ENCODE measurements at regions not wholly inside any gene's neighbourhood (a gene's known extent, or its start where the extent isn't known, plus 50 kb on each side); places are given as distances from the start of the nearest gene placed in this dataset.

DNA sequence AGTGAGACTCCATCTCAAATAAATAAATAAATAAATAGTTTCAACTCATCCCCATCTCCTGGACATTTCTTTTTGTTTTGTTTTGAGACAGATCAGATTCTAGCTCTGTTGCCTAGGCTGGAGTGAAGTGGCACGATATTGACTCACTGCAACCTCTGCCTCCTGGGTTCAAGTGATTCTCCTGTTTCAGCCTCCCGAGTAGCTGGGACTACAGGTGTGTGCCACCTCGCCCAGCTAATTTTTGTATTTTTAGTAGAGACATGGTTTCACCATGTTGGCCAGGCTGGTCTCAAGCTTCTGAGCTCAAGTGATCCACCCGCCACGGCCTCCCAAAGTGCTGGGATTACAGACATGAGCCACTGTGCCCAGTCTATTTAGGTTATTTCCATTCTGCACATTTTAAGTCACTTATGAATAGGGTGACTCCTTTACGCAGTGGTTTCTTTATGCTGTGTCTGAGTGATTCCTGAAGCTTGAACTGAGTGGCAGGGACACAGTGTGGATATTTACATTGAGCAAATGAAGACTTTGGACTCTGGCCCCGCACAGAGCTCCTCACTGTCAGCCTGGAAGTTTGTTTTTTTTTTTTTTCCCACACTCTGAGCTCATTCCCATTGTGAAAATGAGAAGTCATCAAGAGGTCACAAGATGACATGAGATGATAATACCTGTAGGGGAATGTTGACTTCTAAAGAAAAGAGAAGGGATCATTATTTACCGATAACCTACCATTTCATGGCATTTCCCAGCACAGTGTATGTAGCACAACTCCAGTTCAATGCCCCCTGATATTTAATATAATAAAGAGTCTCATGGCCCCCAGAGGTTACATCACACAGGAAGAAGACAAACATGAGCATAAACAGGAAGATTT, 72.6 kb downstream of the TBX3 start:
- no peak overlapping the region for H3K4me3 ChIP-seq (ENCODE audit: insufficient read depth, low read depth, low read length)
- no peaks in the 10 kb centered on the region for H3K79me2 ChIP-seq (ENCODE audit: insufficient read depth, low read length)
- H3K27ac ChIP-seq (ENCODE audit: low read depth, low read length), result no peak overlapping the region
- no peak overlapping the region for H2AFZ ChIP-seq (ENCODE audit: low read depth, low read length)
- no peak overlapping the region for H3K27ac Mint-ChIP-seq (ENCODE audit: unreplicated experiment)
- no peak for DNase-seq (ENCODE audit: low read depth)
- no peaks in the 10 kb centered on the region for H3K4me1 Mint-ChIP-seq (ENCODE audit: low read depth, unreplicated experiment)
- no peaks in the 10 kb centered on the region for H3K36me3 ChIP-seq (ENCODE audit: insufficient read depth, low read length)
- no peaks in the 10 kb centered on the region for H3K36me3 Mint-ChIP-seq (ENCODE audit: low read depth, unreplicated experiment)
- H3K9me3 Mint-ChIP-seq (ENCODE audit: unreplicated experiment), result no peaks in the 10 kb centered on the region
- H3K4me1 ChIP-seq (ENCODE audit: insufficient read depth, low read length), result no peaks in the 10 kb centered on the region
- H3K4me2 ChIP-seq (ENCODE audit: low read length), result no peak overlapping the region
- TF ChIP-seq EZH2 (IDR thresholded peaks at IDR 0.05; ENCODE audit: insufficient read depth, low read length), result no peak
- TF ChIP-seq, protein P1, sequence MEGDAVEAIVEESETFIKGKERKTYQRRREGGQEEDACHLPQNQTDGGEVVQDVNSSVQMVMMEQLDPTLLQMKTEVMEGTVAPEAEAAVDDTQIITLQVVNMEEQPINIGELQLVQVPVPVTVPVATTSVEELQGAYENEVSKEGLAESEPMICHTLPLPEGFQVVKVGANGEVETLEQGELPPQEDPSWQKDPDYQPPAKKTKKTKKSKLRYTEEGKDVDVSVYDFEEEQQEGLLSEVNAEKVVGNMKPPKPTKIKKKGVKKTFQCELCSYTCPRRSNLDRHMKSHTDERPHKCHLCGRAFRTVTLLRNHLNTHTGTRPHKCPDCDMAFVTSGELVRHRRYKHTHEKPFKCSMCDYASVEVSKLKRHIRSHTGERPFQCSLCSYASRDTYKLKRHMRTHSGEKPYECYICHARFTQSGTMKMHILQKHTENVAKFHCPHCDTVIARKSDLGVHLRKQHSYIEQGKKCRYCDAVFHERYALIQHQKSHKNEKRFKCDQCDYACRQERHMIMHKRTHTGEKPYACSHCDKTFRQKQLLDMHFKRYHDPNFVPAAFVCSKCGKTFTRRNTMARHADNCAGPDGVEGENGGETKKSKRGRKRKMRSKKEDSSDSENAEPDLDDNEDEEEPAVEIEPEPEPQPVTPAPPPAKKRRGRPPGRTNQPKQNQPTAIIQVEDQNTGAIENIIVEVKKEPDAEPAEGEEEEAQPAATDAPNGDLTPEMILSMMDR (IDR thresholded peaks at IDR 0.05; ENCODE audit: insufficient read depth, low read depth, low read length), result no peak
- no peak overlapping the region for H3K4me3 Mint-ChIP-seq (ENCODE audit: unreplicated experiment)
- no peak overlapping the region for H3K9ac ChIP-seq (ENCODE audit: low read length)
- H3K27me3 Mint-ChIP-seq (ENCODE audit: low read depth, unreplicated experiment), result peaks cover 29% of the 10 kb centered on the region
- no peak for FAIRE-seq
- H4K20me1 ChIP-seq (ENCODE audit: insufficient read depth, low read length), result no peaks in the 10 kb centered on the region
- H3K27me3 ChIP-seq (ENCODE audit: insufficient read depth, low read length), result no peaks in the 10 kb centered on the region
- H3K9me3 ChIP-seq (ENCODE audit: insufficient read depth, low read depth, low read length), result peaks cover 4% of the 10 kb centered on the region

DNA sequence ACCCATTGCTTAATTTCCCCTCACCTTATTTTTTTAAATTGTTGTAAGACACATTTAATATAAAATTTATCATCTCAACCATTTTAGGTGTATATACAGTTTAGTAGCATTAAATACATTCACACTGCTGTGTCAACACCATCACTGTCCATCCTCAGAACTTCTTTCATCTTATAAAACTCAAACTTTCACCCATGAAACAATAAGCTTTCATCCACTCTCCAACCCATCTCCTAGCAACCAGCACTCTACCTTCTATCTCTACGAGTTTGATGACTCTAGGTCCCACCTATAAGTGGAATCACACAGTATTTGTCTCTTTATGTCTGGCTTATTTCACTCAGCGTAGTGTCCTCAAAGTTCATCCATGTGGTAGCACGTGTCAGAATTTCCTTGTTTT, 75.5 kb downstream of the TBX3 start:
- H3K27me3 ChIP-seq (ENCODE audit: insufficient read depth, low read length), result no peaks in the 10 kb centered on the region
- no peaks in the 10 kb centered on the region for H4K20me1 ChIP-seq (ENCODE audit: insufficient read depth, low read length)
- FAIRE-seq, result no peak
- H3K9ac ChIP-seq (ENCODE audit: low read length), result no peak overlapping the region
- no peak overlapping the region for H3K27ac Mint-ChIP-seq (ENCODE audit: unreplicated experiment)
- peaks cover 22% of the 10 kb centered on the region for H3K27me3 Mint-ChIP-seq (ENCODE audit: low read depth, unreplicated experiment)
- H3K79me2 ChIP-seq (ENCODE audit: insufficient read depth, low read length), result no peaks in the 10 kb centered on the region
- H3K36me3 Mint-ChIP-seq (ENCODE audit: low read depth, unreplicated experiment), result no peaks in the 10 kb centered on the region
- TF ChIP-seq EZH2 (IDR thresholded peaks at IDR 0.05; ENCODE audit: insufficient read depth, low read length), result no peak
- TF ChIP-seq, protein P1 (IDR thresholded peaks at IDR 0.05; ENCODE audit: insufficient read depth, low read depth, low read length), result no peak
- no peaks in the 10 kb centered on the region for H3K9me3 Mint-ChIP-seq (ENCODE audit: unreplicated experiment)
- no peaks in the 10 kb centered on the region for H3K36me3 ChIP-seq (ENCODE audit: insufficient read depth, low read length)
- no peak overlapping the region for H3K4me3 Mint-ChIP-seq (ENCODE audit: unreplicated experiment)
- H3K9me3 ChIP-seq (ENCODE audit: insufficient read depth, low read depth, low read length), result no peaks in the 10 kb centered on the region
- no peak for DNase-seq (ENCODE audit: low read depth)
- no peak overlapping the region for H3K4me2 ChIP-seq (ENCODE audit: low read length)
- H3K4me1 Mint-ChIP-seq (ENCODE audit: low read depth, unreplicated experiment), result no peaks in the 10 kb centered on the region
- H3K27ac ChIP-seq (ENCODE audit: low read depth, low read length), result no peak overlapping the region
- no peaks in the 10 kb centered on the region for H3K4me1 ChIP-seq (ENCODE audit: insufficient read depth, low read length)
- H2AFZ ChIP-seq (ENCODE audit: low read depth, low read length), result no peak overlapping the region
- H3K4me3 ChIP-seq (ENCODE audit: insufficient read depth, low read depth, low read length), result no peak overlapping the region

DNA sequence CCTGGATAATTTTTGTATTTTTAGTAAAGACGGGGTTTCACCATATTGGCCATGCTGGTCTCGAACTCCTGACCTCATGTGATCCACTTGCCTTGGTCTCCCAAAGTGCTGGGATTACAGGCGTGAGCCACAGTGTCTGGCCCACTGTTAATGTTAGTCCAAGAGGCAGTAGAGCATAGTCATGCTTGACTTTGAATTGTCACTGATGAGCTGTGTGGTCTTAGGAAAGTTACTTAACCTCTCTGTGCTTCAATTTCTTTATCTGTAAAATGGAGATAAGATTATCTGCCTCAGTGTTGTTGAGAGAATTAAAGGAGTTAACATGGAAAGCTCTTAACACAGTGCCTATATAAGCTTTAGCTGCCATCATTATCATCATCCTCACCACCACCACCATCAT, 78.1 kb downstream of the TBX3 start:
- Mint-ChIP-seq H3K9me3 (ENCODE audit: unreplicated experiment) (peaks cover 3% of the 10 kb centered on the region), H3K27me3 (ENCODE audit: low read depth, unreplicated experiment) (peaks cover 11% of the 10 kb centered on the region), H3K27ac (ENCODE audit: unreplicated experiment) (no peak overlapping the region)

More for the DNA sequence above, 78.1 kb downstream of the TBX3 start:
- Histone ChIP-seq H3K4me2 (ENCODE audit: low read length) (no peak overlapping the region), H3K27ac (ENCODE audit: low read depth, low read length) (no peak overlapping the region), H3K9me3 (ENCODE audit: insufficient read depth, low read depth, low read length) (no peaks in the 10 kb centered on the region), H4K20me1 (ENCODE audit: insufficient read depth, low read length) (no peaks in the 10 kb centered on the region), H3K36me3 (ENCODE audit: insufficient read depth, low read length) (no peaks in the 10 kb centered on the region), H3K9ac (ENCODE audit: low read length) (no peak overlapping the region), H3K27me3 (ENCODE audit: insufficient read depth, low read length) (no peaks in the 10 kb centered on the region), H3K79me2 (ENCODE audit: insufficient read depth, low read length) (no peaks in the 10 kb centered on the region), H3K4me1 (ENCODE audit: insufficient read depth, low read length) (no peaks in the 10 kb centered on the region), H3K4me3 (ENCODE audit: insufficient read depth, low read depth, low read length) (no peak overlapping the region), H2AFZ (ENCODE audit: low read depth, low read length) (no peak overlapping the region)
- H3K4me1 Mint-ChIP-seq (ENCODE audit: low read depth, unreplicated experiment), result no peaks in the 10 kb centered on the region
- no peak for DNase-seq (ENCODE audit: low read depth)
- FAIRE-seq, result no peak
- no peaks in the 10 kb centered on the region for H3K36me3 Mint-ChIP-seq (ENCODE audit: low read depth, unreplicated experiment)
- H3K4me3 Mint-ChIP-seq (ENCODE audit: unreplicated experiment), result no peak overlapping the region
- TF ChIP-seq EZH2 (IDR thresholded peaks at IDR 0.05; ENCODE audit: insufficient read depth, low read length), result no peak
- TF ChIP-seq, protein P1 (IDR thresholded peaks at IDR 0.05; ENCODE audit: insufficient read depth, low read depth, low read length), result no peak

Measured in astrocyte (in vitro differentiated cells and primary cell).